ENCODE measurements at regions not wholly inside any gene's neighbourhood (a gene's known extent, or its start where the extent isn't known, plus 50 kb on each side); places are given as distances from the start of the nearest gene placed in this dataset.

- TF ChIP-seq CTCF (IDR thresholded peaks at IDR 0.05), result no peak
Measured at GRCh38 chr10:107356396-107356795, 191.9 kb upstream of the SORCS1 start.

- no peak for TF ChIP-seq CTCF (IDR thresholded peaks at IDR 0.05)
Measured at GRCh38 chr10:107342711-107343110, 178.2 kb upstream of the SORCS1 start.

GRCh38 chr10:107341281-107341680 is 176.8 kb upstream of the SORCS1 start:
- no peak for TF ChIP-seq CTCF (IDR thresholded peaks at IDR 0.05)

- TF ChIP-seq CTCF (IDR thresholded peaks at IDR 0.05), result no peak
Measured at GRCh38 chr10:107340326-107340725, 175.8 kb upstream of the SORCS1 start.

- TF ChIP-seq CTCF (IDR thresholded peaks at IDR 0.05), result no peak
Measured at GRCh38 chr10:107336061-107336460, 171.6 kb upstream of the SORCS1 start.

- TF ChIP-seq CTCF (IDR thresholded peaks at IDR 0.05), result no peak
Measured at GRCh38 chr10:107317592-107317991, 153.1 kb upstream of the SORCS1 start.

GRCh38 chr10:107303203-107303602 is 138.7 kb upstream of the SORCS1 start:
- TF ChIP-seq CTCF (IDR thresholded peaks at IDR 0.05), result no peak

- TF ChIP-seq CTCF (IDR thresholded peaks at IDR 0.05), result no peak
Measured at GRCh38 chr10:107299606-107300005, 135.1 kb upstream of the SORCS1 start.
